LNCaP clone FGC (cell line): ENCODE measurements at regions not wholly inside any gene's neighbourhood (a gene's known extent, or its start where the extent isn't known, plus 50 kb on each side); places are given as distances from the start of the nearest gene placed in this dataset.

ENCODE experiments used
- DNase-seq: peaks from one replicate; pipeline ENCODE4 v3.0.0-alpha.2; 2011; ENCODE audit warnings: low read depth
- H3K4me3 ChIP-seq: 2 replicates; pipeline ENCODE4 v1.5.1; 2011; ENCODE audit warnings: mild to moderate bottlenecking, low read depth, low read length, control low read depth
- CTCF ChIP-seq: IDR thresholded peaks from 2 replicates; pipeline ENCODE4 v1.5.1; 2012; ENCODE audit warnings: mild to moderate bottlenecking; ENCODE audit not compliant: control insufficient read depth, insufficient read depth; ENCODE audit errors: extremely low read depth

- no peak for DNase-seq
- no peak for TF ChIP-seq CTCF
- H3K4me3 ChIP-seq = no peak overlapping the region
Measured at GRCh38 chr1:47650611-47651010, 212.8 kb downstream of the FOXD2 start.

GRCh38 chr1:47651311-47652089 lies 213.7 kb downstream of the FOXD2 start:
- TF ChIP-seq CTCF = no peak
- no peak overlapping the region for H3K4me3 ChIP-seq
- DNase-seq = no peak

- no peak for DNase-seq
- H3K4me3 ChIP-seq = no peak overlapping the region
- no peak for TF ChIP-seq CTCF
Measured at GRCh38 chr1:47655521-47656300, 217.9 kb downstream of the FOXD2 start.

- DNase-seq = no peak
- H3K4me3 ChIP-seq = no peak overlapping the region
- no peak for TF ChIP-seq CTCF
Measured at GRCh38 chr1:47656719-47657685, 219.2 kb downstream of the FOXD2 start.

GRCh38 chr1:47658161-47658920 lies 220.5 kb downstream of the FOXD2 start:
- DNase-seq = no peak
- no peak overlapping the region for H3K4me3 ChIP-seq
- no peak for TF ChIP-seq CTCF

GRCh38 chr1:47659146-47659545 lies 221.3 kb downstream of the FOXD2 start:
- DNase-seq = no peak
- no peak overlapping the region for H3K4me3 ChIP-seq
- no peak for TF ChIP-seq CTCF
